Fibroblast of villous mesenchyme (primary cell): ENCODE measurements at regions not wholly inside any gene's neighbourhood (a gene's known extent, or its start where the extent isn't known, plus 50 kb on each side); places are given as distances from the start of the nearest gene placed in this dataset.
"Not testable (repeated sequence)": the region's sequence is repeated elsewhere in the genome, so short reads cannot be mapped to it uniquely, and the experiment has no call there.

ENCODE experiments used
- DNase-seq: peaks from one replicate; pipeline ENCODE4 v3.0.0-alpha.2; 2010; ENCODE audit warnings: low read depth
- H3K4me3 ChIP-seq: 2 replicates; pipeline ENCODE4 v1.5.1; 2011; ENCODE audit warnings: low read depth, mild to moderate bottlenecking, low read length
- TF ChIP-seq, protein P1 (sequence below): IDR thresholded peaks from 2 replicates; pipeline ENCODE4 v1.5.1; 2012; ENCODE audit warnings: low read depth, mild to moderate bottlenecking, low read length; ENCODE audit not compliant: insufficient read depth

GRCh38 chr21:32867597-32867996 is 96.0 kb upstream of the PAXBP1 start:
- DNase-seq: no peak
- TF ChIP-seq, protein P1, sequence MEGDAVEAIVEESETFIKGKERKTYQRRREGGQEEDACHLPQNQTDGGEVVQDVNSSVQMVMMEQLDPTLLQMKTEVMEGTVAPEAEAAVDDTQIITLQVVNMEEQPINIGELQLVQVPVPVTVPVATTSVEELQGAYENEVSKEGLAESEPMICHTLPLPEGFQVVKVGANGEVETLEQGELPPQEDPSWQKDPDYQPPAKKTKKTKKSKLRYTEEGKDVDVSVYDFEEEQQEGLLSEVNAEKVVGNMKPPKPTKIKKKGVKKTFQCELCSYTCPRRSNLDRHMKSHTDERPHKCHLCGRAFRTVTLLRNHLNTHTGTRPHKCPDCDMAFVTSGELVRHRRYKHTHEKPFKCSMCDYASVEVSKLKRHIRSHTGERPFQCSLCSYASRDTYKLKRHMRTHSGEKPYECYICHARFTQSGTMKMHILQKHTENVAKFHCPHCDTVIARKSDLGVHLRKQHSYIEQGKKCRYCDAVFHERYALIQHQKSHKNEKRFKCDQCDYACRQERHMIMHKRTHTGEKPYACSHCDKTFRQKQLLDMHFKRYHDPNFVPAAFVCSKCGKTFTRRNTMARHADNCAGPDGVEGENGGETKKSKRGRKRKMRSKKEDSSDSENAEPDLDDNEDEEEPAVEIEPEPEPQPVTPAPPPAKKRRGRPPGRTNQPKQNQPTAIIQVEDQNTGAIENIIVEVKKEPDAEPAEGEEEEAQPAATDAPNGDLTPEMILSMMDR: no peak
- H3K4me3 ChIP-seq: no peak overlapping the region

- DNase-seq: no peak
- TF ChIP-seq, protein P1: no peak
- no peak overlapping the region for H3K4me3 ChIP-seq
Observed at GRCh38 chr21:32868631-32869454, 97.3 kb upstream of the PAXBP1 start.

DNA sequence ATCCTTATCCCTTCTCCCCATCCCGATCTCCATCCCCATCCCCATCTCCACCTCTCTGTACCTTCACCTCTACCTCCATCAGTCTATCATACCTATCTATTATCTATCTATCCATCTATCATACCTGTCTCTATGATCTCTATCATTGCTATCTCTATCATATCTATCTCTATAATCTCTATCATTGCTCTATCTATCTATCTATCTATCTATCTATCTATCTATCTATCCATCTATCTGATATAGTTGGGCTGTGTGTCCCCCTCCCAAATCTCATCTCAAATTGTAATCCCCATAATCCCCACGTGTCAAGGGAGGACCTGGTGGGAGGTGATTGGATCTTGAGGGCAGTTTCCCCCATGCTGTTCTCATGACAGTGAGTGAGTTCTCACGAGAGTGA is 97.9 kb upstream of the PAXBP1 start:
- DNase-seq: no peak
- H3K4me3 ChIP-seq: no peak overlapping the region
- TF ChIP-seq, protein P1: no peak

DNA sequence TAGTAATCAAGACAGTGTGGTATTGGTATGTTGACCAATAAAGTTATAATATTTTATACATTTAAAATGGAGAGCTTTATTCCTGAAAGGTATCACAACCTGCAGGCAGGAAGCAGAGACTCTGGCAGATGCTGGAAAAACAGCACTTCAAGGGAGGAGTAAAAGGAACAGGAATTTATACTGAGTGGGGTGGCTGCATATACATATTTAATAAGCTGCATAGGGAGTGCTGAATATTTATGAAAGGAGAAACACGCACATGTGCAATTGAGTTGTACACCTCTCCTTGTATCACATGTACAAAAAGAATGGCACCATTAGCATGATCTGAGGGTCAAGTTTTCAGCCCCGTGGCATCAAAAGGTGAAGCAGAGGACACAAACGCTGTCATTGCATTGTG is 104.9 kb upstream of the PAXBP1 start:
- H3K4me3 ChIP-seq: no peak overlapping the region
- TF ChIP-seq, protein P1: no peak
- DNase-seq: no peak

- not testable (repeated sequence) for DNase-seq, H3K4me3 ChIP-seq
Observed at GRCh38 chr21:32877888-32878287, 106.3 kb upstream of the PAXBP1 start.

- no peak for DNase-seq
- TF ChIP-seq, protein P1: no peak
- no peak overlapping the region for H3K4me3 ChIP-seq
Observed at GRCh38 chr21:32878661-32879060, 107.1 kb upstream of the PAXBP1 start.

GRCh38 chr21:32881458-32881857 is 109.9 kb upstream of the PAXBP1 start:
- TF ChIP-seq, protein P1: no peak
- H3K4me3 ChIP-seq: no peak overlapping the region
- no peak for DNase-seq
